HepG2 (cell line): ENCODE measurements at regions not wholly inside any gene's neighbourhood (a gene's known extent, or its start where the extent isn't known, plus 50 kb on each side); places are given as distances from the start of the nearest gene placed in this dataset.

ENCODE experiments used
- ARID4A ChIP-seq: sonication (generic); formaldehyde crosslinking; IDR thresholded peaks from 2 replicates; pipeline ENCODE4 v1.5.0; 2020; ENCODE audit warnings: mild to moderate bottlenecking, missing genetic modification reagents, borderline replicate concordance
- ASH2L ChIP-seq: fragments of 300-600, 200-600 bp; sonication (generic); IDR thresholded peaks from 2 replicates; pipeline ENCODE4 v1.7.0; 2017; ENCODE audit warnings: low read depth, mild to moderate bottlenecking, moderate library complexity, mixed read lengths, low read length; ENCODE audit not compliant: insufficient read length
- DMAP1 ChIP-seq: IDR thresholded peaks from 2 replicates; pipeline ENCODE4 v1.6.1; 2016
- ELF4 ChIP-seq: sonication (generic); formaldehyde crosslinking; IDR thresholded peaks from 2 replicates; pipeline ENCODE4 v1.5.0; 2020; ENCODE audit warnings: missing genetic modification reagents, mild to moderate bottlenecking, moderate library complexity, borderline replicate concordance
- NFRKB ChIP-seq: fragments of 450-650 bp; IDR thresholded peaks from 2 replicates; pipeline ENCODE4 v1.6.1; 2017
- NR2C2 ChIP-seq: sonication (generic); formaldehyde crosslinking; IDR thresholded peaks from 2 replicates; pipeline ENCODE4 v1.4.0; 2020; ENCODE audit warnings: missing genetic modification reagents, mild to moderate bottlenecking, moderate library complexity, borderline replicate concordance
- RBFOX2 ChIP-seq: fragments of 200-400 bp; formaldehyde crosslinking; IDR thresholded peaks from 2 replicates; pipeline ENCODE4 v1.6.1; 2017; ENCODE audit warnings: low read depth, mild to moderate bottlenecking, low read length
- RNF2 ChIP-seq: fragments of 450-650 bp; conservative IDR thresholded peaks from 2 replicates; pipeline ENCODE4 v1.6.1; 2016; ENCODE audit warnings: low read depth
- SNAPC2 ChIP-seq: sonication (generic); formaldehyde crosslinking; IDR thresholded peaks from 2 replicates; pipeline ENCODE4 v1.8.1; 2022; ENCODE audit warnings: mild to moderate bottlenecking, missing genetic modification reagents
- TEF ChIP-seq: sonication (generic); formaldehyde crosslinking; IDR thresholded peaks from 2 replicates; pipeline ENCODE4 v1.5.0; 2020; ENCODE audit warnings: missing genetic modification reagents
- ZKSCAN8 ChIP-seq: IDR thresholded peaks from 2 replicates; pipeline ENCODE4 v1.6.1; 2016; ENCODE audit warnings: borderline replicate concordance, missing genetic modification reagents, missing compliant biosample characterization
- ZNF329 ChIP-seq: sonication (generic); formaldehyde crosslinking; IDR thresholded peaks from 2 replicates; pipeline ENCODE4 v1.9.0; 2021; ENCODE audit warnings: low read depth, mild to moderate bottlenecking, missing genetic modification reagents
- TF ChIP-seq, protein P1 (sequence below): sonication (generic); formaldehyde crosslinking; IDR thresholded peaks from one replicate; pipeline ENCODE4 v1.5.1; 2020; ENCODE audit warnings: mild to moderate bottlenecking, missing genetic modification reagents; ENCODE audit errors: not compliant biosample characterization
- TF ChIP-seq, protein P2 (sequence below), 2 experiments: sonication (generic) in 1 of 2; formaldehyde crosslinking in 1 of 2; IDR thresholded peaks; 2 replicates each; pipeline versions ENCODE4 v1.4.0 to v1.6.1; 2018 to 2020; ENCODE audit warnings: missing genetic modification reagents in 2 of 2, borderline replicate concordance in 1 of 2, low read depth in 1 of 2, mild to moderate bottlenecking in 1 of 2, missing biosample characterization in 1 of 2

- TF ChIP-seq, protein P1, sequence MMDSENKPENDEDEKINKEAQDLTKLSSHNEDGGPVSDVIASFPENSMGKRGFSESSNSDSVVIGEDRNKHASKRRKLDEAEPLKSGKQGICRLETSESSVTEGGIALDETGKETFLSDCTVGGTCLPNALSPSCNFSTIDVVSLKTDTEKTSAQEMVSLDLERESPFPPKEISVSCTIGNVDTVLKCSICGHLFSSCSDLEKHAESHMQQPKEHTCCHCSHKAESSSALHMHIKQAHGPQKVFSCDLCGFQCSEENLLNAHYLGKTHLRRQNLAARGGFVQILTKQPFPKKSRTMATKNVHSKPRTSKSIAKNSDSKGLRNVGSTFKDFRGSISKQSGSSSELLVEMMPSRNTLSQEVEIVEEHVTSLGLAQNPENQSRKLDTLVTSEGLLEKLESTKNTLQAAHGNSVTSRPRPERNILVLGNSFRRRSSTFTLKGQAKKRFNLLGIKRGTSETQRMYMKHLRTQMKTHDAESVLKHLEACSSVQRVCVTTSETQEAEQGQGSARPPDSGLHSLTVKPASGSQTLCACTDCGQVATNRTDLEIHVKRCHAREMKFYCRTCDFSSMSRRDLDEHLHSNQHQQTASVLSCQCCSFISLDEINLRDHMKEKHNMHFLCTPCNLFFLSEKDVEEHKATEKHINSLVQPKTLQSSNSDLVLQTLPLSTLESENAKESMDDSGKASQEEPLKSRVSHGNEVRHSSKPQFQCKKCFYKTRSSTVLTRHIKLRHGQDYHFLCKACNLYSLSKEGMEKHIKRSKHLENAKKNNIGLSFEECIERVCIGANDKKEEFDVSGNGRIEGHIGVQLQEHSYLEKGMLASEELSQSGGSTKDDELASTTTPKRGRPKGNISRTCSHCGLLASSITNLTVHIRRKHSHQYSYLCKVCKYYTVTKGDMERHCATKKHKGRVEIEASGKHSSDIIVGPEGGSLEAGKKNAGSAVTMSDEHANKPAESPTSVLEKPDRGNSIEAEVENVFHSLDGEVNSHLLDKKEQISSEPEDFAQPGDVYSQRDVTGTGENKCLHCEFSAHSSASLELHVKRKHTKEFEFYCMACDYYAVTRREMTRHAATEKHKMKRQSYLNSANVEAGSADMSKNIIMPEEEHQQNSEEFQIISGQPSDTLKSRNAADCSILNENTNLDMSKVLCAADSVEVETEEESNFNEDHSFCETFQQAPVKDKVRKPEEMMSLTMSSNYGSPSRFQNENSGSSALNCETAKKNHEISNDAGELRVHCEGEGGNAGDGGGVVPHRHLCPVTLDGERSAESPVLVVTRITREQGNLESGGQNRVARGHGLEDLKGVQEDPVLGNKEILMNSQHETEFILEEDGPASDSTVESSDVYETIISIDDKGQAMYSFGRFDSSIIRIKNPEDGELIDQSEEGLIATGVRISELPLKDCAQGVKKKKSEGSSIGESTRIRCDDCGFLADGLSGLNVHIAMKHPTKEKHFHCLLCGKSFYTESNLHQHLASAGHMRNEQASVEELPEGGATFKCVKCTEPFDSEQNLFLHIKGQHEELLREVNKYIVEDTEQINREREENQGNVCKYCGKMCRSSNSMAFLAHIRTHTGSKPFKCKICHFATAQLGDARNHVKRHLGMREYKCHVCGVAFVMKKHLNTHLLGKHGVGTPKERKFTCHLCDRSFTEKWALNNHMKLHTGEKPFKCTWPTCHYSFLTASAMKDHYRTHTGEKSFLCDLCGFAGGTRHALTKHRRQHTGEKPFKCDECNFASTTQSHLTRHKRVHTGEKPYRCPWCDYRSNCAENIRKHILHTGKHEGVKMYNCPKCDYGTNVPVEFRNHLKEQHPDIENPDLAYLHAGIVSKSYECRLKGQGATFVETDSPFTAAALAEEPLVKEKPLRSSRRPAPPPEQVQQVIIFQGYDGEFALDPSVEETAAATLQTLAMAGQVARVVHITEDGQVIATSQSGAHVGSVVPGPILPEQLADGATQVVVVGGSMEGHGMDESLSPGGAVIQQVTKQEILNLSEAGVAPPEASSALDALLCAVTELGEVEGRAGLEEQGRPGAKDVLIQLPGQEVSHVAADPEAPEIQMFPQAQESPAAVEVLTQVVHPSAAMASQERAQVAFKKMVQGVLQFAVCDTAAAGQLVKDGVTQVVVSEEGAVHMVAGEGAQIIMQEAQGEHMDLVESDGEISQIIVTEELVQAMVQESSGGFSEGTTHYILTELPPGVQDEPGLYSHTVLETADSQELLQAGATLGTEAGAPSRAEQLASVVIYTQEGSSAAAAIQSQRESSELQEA (CRISPR knock-in tag), result no peak
- TF ChIP-seq NFRKB, result no peak
- TF ChIP-seq ASH2L, result peak; percentile 37
- 0 out of 2 replicates have a peak, but pooled peaks have one; percentile 9 for TF ChIP-seq DMAP1 (CRISPR knock-in tag)
- TF ChIP-seq ELF4, result 0 out of 2 replicates have a peak, but pooled peaks have one; percentile 5
- TF ChIP-seq ZKSCAN8 (CRISPR knock-in tag), result 0 out of 2 replicates have a peak, but pooled peaks have one; percentile 10
- TF ChIP-seq, protein P2, sequence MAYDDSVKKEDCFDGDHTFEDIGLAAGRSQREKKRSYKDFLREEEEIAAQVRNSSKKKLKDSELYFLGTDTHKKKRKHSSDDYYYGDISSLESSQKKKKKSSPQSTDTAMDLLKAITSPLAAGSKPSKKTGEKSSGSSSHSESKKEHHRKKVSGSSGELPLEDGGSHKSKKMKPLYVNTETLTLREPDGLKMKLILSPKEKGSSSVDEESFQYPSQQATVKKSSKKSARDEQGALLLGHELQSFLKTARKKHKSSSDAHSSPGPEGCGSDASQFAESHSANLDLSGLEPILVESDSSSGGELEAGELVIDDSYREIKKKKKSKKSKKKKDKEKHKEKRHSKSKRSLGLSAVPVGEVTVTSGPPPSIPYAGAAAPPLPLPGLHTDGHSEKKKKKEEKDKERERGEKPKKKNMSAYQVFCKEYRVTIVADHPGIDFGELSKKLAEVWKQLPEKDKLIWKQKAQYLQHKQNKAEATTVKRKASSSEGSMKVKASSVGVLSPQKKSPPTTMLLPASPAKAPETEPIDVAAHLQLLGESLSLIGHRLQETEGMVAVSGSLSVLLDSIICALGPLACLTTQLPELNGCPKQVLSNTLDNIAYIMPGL (CRISPR knock-in tag; IDR thresholded peaks at IDR 0.05; ENCODE audit: borderline replicate concordance in 1 of 2, low read depth in 1 of 2), result no peak
- 0 out of 2 replicates have a peak, but pooled peaks have one; percentile 7 for TF ChIP-seq RNF2
- no peak for TF ChIP-seq ZNF329 (CRISPR knock-in tag)
- peak; percentile 72; the same call in 1 of the 2 replicates for TF ChIP-seq TEF (CRISPR knock-in tag)
- 0 out of 2 replicates have a peak, but pooled peaks have one; percentile 18 for TF ChIP-seq ARID4A
- TF ChIP-seq NR2C2, result no peak
- TF ChIP-seq SNAPC2, result no peak
- 0 out of 2 replicates have a peak, but pooled peaks have one; percentile 19 for TF ChIP-seq RBFOX2
Observed at GRCh38 chr2:8139668-8140200, 542.1 kb upstream of the ID2 start (continued).
